Endothelial cell of umbilical vein (primary cell): ENCODE measurements at regions not wholly inside any gene's neighbourhood (a gene's known extent, or its start where the extent isn't known, plus 50 kb on each side); places are given as distances from the start of the nearest gene placed in this dataset.

Source experiments
- BruUV-seq: library from RNA; stranded (reverse); fragments of 400-500 nt; replicated peaks from 2 replicates; lab custom pipeline; 2021; lab: Mats Ljungman, UMichigan
- CTCF ChIA-PET: fragments of 300-600, 350-600 bp; sonication (Branson Sonifier 250); formaldehyde crosslinking; loops from one replicate; lab custom pipeline; 2021; ENCODE audit warnings: antibody characterized with exemption, inconsistent platforms; lab: Charles Lee
- POLR2A ChIA-PET: fragments of 300-600, 350-600 bp; sonication (Branson Sonifier 250); formaldehyde crosslinking; loops from one replicate; lab custom pipeline; 2021; ENCODE audit warnings: antibody characterized with exemption, inconsistent platforms; lab: Charles Lee
- DNase-seq: peaks from one replicate; pipeline ENCODE4 v3.0.0-alpha.2; 2011; ENCODE audit warnings: low read depth, low spot score
- FAIRE-seq: peaks from 2 replicates; lab custom pipeline; 2011; peaks lifted over from hg19 to GRCh38; lab: Jason Lieb, UNC
- H2AFZ ChIP-seq: 2 replicates; pipeline ENCODE4 v1.6.0; 2012; ENCODE audit warnings: low read depth, low read length, control low read depth, inconsistent platforms
- H3K27ac ChIP-seq: 2 replicates; pipeline ENCODE4 v1.5.1; 2011; ENCODE audit warnings: low read depth, mild to moderate bottlenecking, control low read depth, low read length, moderate library complexity; ENCODE audit not compliant: insufficient read depth
- H3K27me3 ChIP-seq, 2 experiments: 2 replicates each; pipeline versions ENCODE4 v1.6.0 to v1.6.1; 2011; ENCODE audit warnings: low read length in 2 of 2, mixed read lengths in 1 of 2; ENCODE audit not compliant: control insufficient read depth in 2 of 2, insufficient read depth in 2 of 2
- H3K36me3 ChIP-seq, 2 experiments: 2 replicates in 1 of 2; 3 replicates in 1 of 2; pipeline ENCODE4 v1.5.1; 2011; ENCODE audit warnings: low read length in 2 of 2, mild to moderate bottlenecking in 1 of 2, moderate library complexity in 1 of 2; ENCODE audit not compliant: control insufficient read depth in 2 of 2, insufficient read depth in 2 of 2; ENCODE audit errors: extremely low read depth in 1 of 2
- H3K4me1 ChIP-seq: 3 replicates; pipeline ENCODE4 v1.5.1; 2011; ENCODE audit warnings: mild to moderate bottlenecking, low read length; ENCODE audit not compliant: control insufficient read depth, insufficient read depth; ENCODE audit errors: extremely low read depth
- H3K4me2 ChIP-seq: 2 replicates; pipeline ENCODE4 v1.6.1; 2011; ENCODE audit warnings: low read length, control low read depth, mixed read lengths; ENCODE audit not compliant: insufficient read depth
- H3K4me3 ChIP-seq, 3 experiments: fragments of 200-600 bp in 1 of 3; sonication (generic), shearing (Covaris generic) in 1 of 3; replicated peaks in 1 of 3; 2 replicates each; pipeline ENCODE4 v1.5.1; 2011 to 2016; ENCODE audit warnings: control low read depth in 3 of 3, low read length in 3 of 3, mild to moderate bottlenecking in 2 of 3, inconsistent platforms in 1 of 3, low read depth in 1 of 3, moderate library complexity in 1 of 3; ENCODE audit not compliant: insufficient read depth in 1 of 3
- H3K79me2 ChIP-seq: 2 replicates; pipeline ENCODE4 v1.6.0; 2012; ENCODE audit warnings: low read length, inconsistent platforms; ENCODE audit not compliant: control insufficient read depth, insufficient read depth
- H3K9ac ChIP-seq: replicated peaks from 2 replicates; pipeline ENCODE3; 2011; ENCODE audit warnings: low read length, control low read depth; ENCODE audit not compliant: insufficient read depth; ENCODE audit errors: extremely low read depth
- H3K9me1 ChIP-seq: replicated peaks from 3 replicates; pipeline ENCODE4 v1.6.0; 2011; ENCODE audit warnings: mild to moderate bottlenecking, low read length; ENCODE audit not compliant: control insufficient read depth, insufficient read depth; ENCODE audit errors: extremely low read depth
- H3K9me3 ChIP-seq: replicated peaks from 2 replicates; pipeline ENCODE4 v1.5.1; 2012; ENCODE audit warnings: low read length, inconsistent platforms; ENCODE audit not compliant: control insufficient read depth, insufficient read depth
- H4K20me1 ChIP-seq: replicated peaks from 2 replicates; pipeline ENCODE3; 2011; ENCODE audit warnings: mild to moderate bottlenecking, low read length; ENCODE audit not compliant: control insufficient read depth, insufficient read depth; ENCODE audit errors: extremely low read depth
- CTCF ChIP-seq, 2 donors: IDR thresholded peaks; 1 replicate in 1 of 2; 2 replicates in 1 of 2; pipeline ENCODE4 v1.5.1; 2011; ENCODE audit warnings: low read length in 2 of 2, mild to moderate bottlenecking in 2 of 2, moderate library complexity in 2 of 2, control low read depth in 1 of 2, inconsistent platforms in 1 of 2, low read depth in 1 of 2; ENCODE audit not compliant: insufficient read depth in 1 of 2; ENCODE audit errors: extremely low read depth in 1 of 2
- EZH2 ChIP-seq: IDR thresholded peaks from 2 replicates; pipeline ENCODE4 v1.6.1; 2012; ENCODE audit warnings: borderline replicate concordance, low read depth, mild to moderate bottlenecking, moderate library complexity, low read length, inconsistent platforms; ENCODE audit not compliant: severe bottlenecking
- FOS ChIP-seq: IDR thresholded peaks from 2 replicates; pipeline ENCODE4 v1.6.1; 2011; ENCODE audit warnings: mild to moderate bottlenecking, low read length, moderate library complexity, borderline replicate concordance; ENCODE audit not compliant: insufficient read depth
- GATA2 ChIP-seq: IDR thresholded peaks from 2 replicates; pipeline ENCODE4 v1.7.0; 2011; ENCODE audit warnings: low read depth, mild to moderate bottlenecking, moderate library complexity, mixed read lengths, low read length; ENCODE audit not compliant: insufficient read length, insufficient read depth
- JUN ChIP-seq: IDR thresholded peaks from 2 replicates; pipeline ENCODE4 v1.6.1; 2011; ENCODE audit warnings: borderline replicate concordance, low read depth; ENCODE audit not compliant: insufficient read length, insufficient read depth
- MAX ChIP-seq: IDR thresholded peaks from 2 replicates; pipeline ENCODE4 v1.6.1; 2011; ENCODE audit not compliant: insufficient read depth, insufficient read length
- MYC ChIP-seq: IDR thresholded peaks from one replicate; pipeline ENCODE4 v1.6.1; 2011; ENCODE audit warnings: mild to moderate bottlenecking, low read depth, low read length
- POLR2A ChIP-seq: IDR thresholded peaks from 2 replicates; pipeline ENCODE4 v1.6.1; 2012; ENCODE audit warnings: low read depth, mild to moderate bottlenecking, control low read depth, low read length
- POLR2AphosphoS5 ChIP-seq: IDR thresholded peaks from 2 replicates; pipeline ENCODE4 v1.6.1; 2012; ENCODE audit warnings: low read depth, mild to moderate bottlenecking, control low read depth, low read length, moderate library complexity; ENCODE audit not compliant: insufficient read depth
- dilution Hi-C: fragments of 300-500 bp; cut with MboI; formaldehyde crosslinking; loops from one replicate; pipeline ENCODE4 v1.15.0; 2019; ENCODE audit warnings: low sequenced_read_pairs; ENCODE audit not compliant: extremely low pct_ligation_motif_present
- intact Hi-C: fragments of 100-400 bp; cut with micrococcal nuclease; formaldehyde crosslinking; loops from one replicate; pipeline ENCODE4 v1.10.0; 2022

- CTCF ChIA-PET, result interaction anchor here (1.4 to 1.6 kb wide), 3 partner anchors 36 to 1245 kb away, joined by 4 to 5 read pairs (median 4); no protein-coding TSS in a partner anchor
- no peaks in the 10 kb centered on the region for H3K36me3 ChIP-seq
- no peak overlapping the region for H2AFZ ChIP-seq
- no peak overlapping the region for H3K4me3 ChIP-seq
- FAIRE-seq (no peak), DNase-seq (no peak)
- no peaks in the 10 kb centered on the region for H3K9me1 ChIP-seq
- H3K4me1 ChIP-seq, result no peaks in the 10 kb centered on the region
- no peak for TF ChIP-seq GATA2
- TF ChIP-seq MYC, result no peak
- no peak for TF ChIP-seq POLR2A
- no peak for TF ChIP-seq FOS
- no peak for TF ChIP-seq POLR2AphosphoS5
- no peak for TF ChIP-seq MAX
- TF ChIP-seq EZH2, result no peak
- no TSS peak for BruUV-seq
- H3K27me3 ChIP-seq, result peaks cover 0 to 3% of the 10 kb centered on the region in 2 experiments
- H3K9ac ChIP-seq, result no peak overlapping the region
- POLR2A ChIA-PET, result no interaction called here
- intact Hi-C loops (no loop called here), dilution Hi-C loops (no loop called here)
- no peak overlapping the region for H3K4me2 ChIP-seq
- H4K20me1 ChIP-seq, result no peaks in the 10 kb centered on the region
- H3K27ac ChIP-seq, result no peak overlapping the region
- H3K79me2 ChIP-seq, result no peaks in the 10 kb centered on the region
- H3K9me3 ChIP-seq, result no peaks in the 10 kb centered on the region
Measured at GRCh38 chr3:181174022-181174421, 184.5 kb upstream of the DNAJC19 start.

GRCh38 chr3:181173227-181173626 lies 183.7 kb upstream of the DNAJC19 start:
- intact Hi-C loops, result no loop called here
- BruUV-seq, result no TSS peak
- Histone ChIP-seq H3K9me3 (no peaks in the 10 kb centered on the region), H3K9ac (no peak overlapping the region), H3K9me1 (no peaks in the 10 kb centered on the region), H3K4me1 (no peaks in the 10 kb centered on the region), H3K79me2 (no peaks in the 10 kb centered on the region), H3K36me3 (no peaks in the 10 kb centered on the region), H3K27me3 (peaks cover 0 to 3% of the 10 kb centered on the region in 2 experiments), H2AFZ (no peak overlapping the region), H3K4me2 (no peak overlapping the region), H4K20me1 (no peaks in the 10 kb centered on the region), H3K27ac (no peak overlapping the region), H3K4me3 (no peak overlapping the region)
- TF ChIP-seq FOS (no peak), JUN (no peak), CTCF (IDR thresholded peaks at IDR 0.05; ENCODE audit: extremely low read depth in 1 of 2, insufficient read depth in 1 of 2, low read depth in 1 of 2, low read length in 2 of 2) (no peak), GATA2 (no peak), POLR2A (no peak), MAX (no peak), EZH2 (no peak), MYC (no peak), POLR2AphosphoS5 (no peak)
- dilution Hi-C loops, result no loop called here
- ChIA-PET CTCF (no interaction called here), POLR2A (no interaction called here)
- DNase-seq (no peak), FAIRE-seq (no peak)
